Activated CD8-positive, alpha-beta memory T cell treated with anti-CD3 and anti-CD28 coated beads for 36 hours (primary cell): ENCODE measurements at regions not wholly inside any gene's neighbourhood (a gene's known extent, or its start where the extent isn't known, plus 50 kb on each side); places are given as distances from the start of the nearest gene placed in this dataset.
"Not testable (repeated sequence)": the region's sequence is repeated elsewhere in the genome, so short reads cannot be mapped to it uniquely, and the experiment has no call there.

ENCODE experiments used
- CTCF ChIA-PET: fragments of 350-600 bp; sonication (Branson Sonifier 250); formaldehyde crosslinking; loops from one replicate; lab custom pipeline; 2021; ENCODE audit warnings: antibody characterized with exemption; lab: Charles Lee
- POLR2A ChIA-PET: fragments of 350-600 bp; sonication (Branson Sonifier 250); formaldehyde crosslinking; loops from one replicate; lab custom pipeline; 2021; ENCODE audit warnings: antibody characterized with exemption; lab: Charles Lee

DNA sequence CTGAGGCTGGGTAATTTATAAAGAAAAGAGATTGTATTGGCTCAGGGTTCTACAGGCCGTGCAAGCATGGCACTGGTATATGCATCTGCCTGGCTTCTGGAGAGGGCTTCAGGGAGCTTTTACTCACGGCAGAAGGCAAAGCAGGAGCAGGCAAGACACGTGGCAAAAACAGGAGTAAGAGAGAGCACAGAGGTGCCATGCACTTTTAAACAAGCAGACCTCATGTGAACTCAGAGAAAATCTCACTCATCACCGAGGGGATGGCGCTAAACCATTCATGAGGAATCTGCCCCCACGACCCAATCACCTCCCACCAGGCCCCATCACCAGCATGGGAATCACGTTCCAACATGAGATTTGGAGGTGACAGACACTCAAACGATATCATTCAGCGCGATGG, 400.7 kb upstream of the RUNX1 start:
- ChIA-PET POLR2A (no interaction called here), CTCF (no interaction called here)

DNA sequence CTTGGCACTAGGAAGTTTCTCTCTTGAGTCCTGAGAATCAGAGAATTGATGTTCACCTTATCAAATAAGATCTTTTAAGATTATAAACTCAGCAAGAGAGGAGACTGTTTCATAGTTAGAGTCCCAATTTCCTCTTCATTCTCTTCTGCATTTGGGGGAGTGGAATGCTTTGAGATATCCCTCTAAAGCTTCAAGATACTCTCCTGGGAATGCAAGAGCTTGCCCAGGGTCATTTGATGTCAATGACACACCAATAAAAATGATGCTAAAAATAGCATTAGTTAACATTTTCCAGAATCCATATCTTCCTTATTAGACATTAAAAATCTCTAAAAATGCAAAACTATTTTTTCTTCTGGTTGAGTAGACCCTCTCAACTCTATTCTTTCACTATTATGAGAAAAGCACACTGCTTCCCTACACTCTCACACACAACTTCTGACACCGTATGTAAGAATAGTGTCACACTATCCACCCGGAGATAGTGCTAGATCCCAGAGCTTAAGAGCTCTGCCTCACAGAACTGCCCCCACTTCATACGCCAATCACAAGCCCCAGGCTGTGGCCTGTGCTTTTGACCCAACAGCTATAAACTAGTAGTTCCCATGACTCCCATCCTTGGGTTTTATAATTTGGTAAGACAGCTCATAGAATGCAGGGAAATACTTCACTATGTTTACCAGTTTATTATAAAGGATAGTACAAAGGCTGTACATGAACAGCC, 399.9 kb upstream of the RUNX1 start:
- CTCF ChIA-PET: no interaction called here
- POLR2A ChIA-PET: no interaction called here

DNA sequence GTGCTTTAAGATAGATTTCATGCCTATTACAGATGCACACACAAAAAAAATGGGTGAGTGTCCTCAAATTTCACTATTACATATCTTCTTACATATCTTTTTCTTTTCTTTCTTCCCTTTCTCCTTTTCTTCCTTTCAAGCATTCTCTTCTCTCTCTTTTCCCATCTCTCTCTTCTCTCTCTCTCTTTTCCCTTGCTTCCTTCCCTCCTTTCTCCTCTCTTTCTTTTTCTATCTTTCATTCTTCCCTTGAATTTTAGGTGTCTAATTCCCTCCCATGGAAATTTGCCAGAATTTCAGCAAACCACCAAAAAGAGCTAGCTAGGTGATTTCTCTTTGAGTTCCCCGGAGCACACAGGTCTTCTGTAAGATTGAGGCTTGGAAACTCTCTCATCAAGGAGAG, 395.3 kb upstream of the RUNX1 start:
- POLR2A ChIA-PET: interaction anchor here (0.8 kb wide), 1 partner anchor 244 kb away, joined by 3 read pairs; no protein-coding TSS in a partner anchor
- CTCF ChIA-PET: no interaction called here

DNA sequence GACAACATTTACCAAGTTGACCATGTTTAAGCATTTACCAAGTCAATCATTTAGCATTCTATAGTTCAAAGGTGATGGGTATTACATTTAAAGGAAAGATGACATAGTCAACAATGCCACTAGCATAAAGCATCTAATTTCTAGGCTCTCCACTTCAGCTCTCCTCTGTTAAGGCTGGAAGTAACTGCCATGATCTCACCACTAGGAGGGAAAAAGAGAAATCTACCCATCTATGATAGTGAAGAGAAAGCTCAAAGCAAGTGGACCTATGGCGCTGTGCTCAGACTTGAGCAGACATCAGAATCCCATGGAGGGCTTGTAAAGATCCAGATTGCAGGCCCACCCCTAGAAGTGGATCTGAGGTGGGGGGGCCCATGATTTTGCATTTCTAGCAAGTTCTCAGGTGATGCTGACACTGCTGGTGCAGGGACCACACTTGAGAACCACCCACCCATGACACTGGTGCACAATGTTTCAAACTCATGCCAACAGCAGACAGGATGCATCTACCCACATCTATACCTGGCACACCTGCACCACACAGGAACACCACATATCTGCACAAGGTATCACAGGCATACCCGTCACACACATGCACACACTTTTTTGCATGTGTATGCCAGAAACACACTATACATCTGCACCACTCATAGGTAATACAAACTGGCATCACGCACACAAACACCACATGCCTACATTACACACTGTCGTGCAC, 392.9 kb upstream of the RUNX1 start:
- POLR2A ChIA-PET: no interaction called here
- CTCF ChIA-PET: interaction anchor here (1.2 kb wide), 1 partner anchor 697 kb away, joined by 3 read pairs; no protein-coding TSS in a partner anchor

DNA sequence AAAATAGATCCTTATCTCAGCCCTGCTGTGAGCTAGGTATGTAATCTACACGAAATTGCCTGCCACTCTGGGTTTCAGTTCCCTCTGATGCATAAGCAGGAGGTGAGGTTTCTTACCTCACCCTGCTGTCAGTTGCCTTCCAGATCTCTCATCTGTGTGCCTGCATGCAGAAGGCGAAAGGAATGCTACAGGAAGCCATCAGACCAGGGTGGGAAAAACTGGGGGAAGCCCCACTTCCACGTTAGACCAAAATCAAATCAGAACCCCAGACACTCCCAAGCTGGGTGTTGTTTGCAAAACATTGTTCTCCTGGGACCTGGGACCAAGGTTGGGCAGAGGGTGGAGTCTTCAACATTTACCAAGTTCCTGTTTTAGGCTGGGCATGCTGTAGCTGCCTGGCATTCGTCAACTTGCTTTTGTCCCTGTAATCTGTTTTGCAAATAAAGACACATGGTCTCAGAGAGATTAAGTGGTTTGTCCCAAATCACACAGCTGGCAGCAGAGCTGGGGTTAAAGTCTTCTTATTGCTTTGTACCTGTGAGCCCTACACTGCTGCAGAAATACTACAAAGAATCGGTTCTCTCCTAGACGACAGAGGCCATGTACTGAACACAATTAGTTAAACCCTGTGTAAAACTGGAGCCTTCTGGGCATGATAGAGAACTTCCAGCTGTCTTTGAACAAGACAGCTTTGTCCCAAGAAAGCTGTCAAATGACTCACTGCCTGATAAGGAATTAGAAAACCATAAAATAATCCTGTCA, 389.7 kb upstream of the RUNX1 start:
- POLR2A ChIA-PET: no interaction called here
- CTCF ChIA-PET: no interaction called here

DNA sequence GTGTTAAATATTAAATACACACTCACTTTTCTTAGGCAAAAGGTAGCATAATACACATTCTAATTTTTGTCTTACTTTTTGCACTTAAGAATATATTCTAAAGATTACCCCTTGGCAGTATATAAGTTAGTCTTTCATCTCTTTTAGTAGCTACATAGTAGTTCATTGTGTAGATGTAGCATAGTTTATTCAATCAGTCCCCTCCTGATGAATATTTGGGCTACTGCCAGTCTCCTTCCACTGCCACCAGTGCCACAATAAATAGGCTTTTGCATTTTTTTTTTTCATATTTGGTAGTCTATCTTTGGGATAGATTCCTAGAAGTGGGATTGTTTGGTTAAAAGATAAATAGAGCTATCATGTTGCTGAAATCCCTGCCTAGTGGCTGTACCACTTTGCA, 388.8 kb upstream of the RUNX1 start:
- ChIA-PET CTCF (no interaction called here), POLR2A (no interaction called here)

DNA sequence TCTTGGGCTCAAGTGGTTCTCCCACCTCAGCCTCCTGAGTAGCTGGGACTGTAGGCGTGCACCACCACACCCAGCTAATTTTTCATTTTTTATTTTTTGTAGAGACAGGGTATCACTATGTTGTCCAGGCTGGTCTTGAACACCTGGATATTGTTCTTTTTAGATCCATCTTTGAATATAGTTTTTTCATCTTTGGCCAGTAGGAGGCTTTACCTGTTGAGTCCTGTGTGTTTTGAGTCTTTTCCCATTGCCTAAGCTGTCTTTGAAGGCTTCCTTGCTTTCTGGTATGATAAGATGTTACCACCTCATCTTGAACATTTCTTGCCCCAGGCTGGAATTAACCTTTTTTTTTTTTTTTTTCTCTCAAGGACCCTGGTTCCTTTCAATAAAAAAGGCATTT, 387.8 kb upstream of the RUNX1 start:
- POLR2A ChIA-PET: no interaction called here
- CTCF ChIA-PET: interaction anchor here (1.0 kb wide), 1 partner anchor 179 kb away, joined by 4 read pairs; no protein-coding TSS in a partner anchor

DNA sequence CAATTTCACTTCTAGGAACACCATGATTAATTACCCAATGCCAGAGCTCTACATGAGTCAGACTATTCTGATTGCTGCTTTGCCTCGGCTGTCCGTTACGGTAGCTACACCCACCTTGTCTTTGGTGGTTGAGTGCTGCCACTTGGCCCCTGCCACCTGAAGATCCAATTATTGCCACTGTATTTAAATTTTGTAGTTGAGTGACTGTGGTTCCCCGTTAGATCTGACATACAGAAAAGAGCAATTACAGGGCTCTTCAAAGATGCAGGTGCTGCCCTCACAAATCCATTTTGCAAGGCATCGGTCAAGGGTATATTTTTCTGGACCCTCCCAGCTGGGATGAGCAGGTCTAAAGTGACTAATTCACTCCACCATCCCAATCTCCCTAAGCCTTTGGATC, 383.5 kb upstream of the RUNX1 start:
- POLR2A ChIA-PET, CTCF ChIA-PET: not testable (repeated sequence)

DNA sequence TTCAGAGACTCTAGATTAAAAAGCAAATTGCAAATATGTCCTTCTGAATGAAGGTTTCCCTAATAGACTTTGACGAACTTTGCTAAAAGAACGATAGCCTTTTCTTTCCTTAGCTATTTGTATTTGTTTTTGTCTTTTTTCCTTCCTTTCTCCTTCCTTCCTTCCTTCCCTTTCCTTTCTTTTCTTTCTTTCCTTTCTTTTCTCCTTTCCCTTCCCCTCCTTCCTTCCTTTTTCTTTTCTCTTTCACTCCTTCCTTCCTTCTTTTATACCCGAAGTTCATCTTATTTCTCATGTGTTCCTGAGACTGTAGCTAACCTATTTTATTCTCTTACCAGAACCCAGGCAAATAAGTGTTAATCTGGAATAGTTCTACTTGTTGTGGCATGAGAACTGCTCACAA, 381.2 kb upstream of the RUNX1 start:
- POLR2A ChIA-PET: no interaction called here
- CTCF ChIA-PET: no interaction called here

DNA sequence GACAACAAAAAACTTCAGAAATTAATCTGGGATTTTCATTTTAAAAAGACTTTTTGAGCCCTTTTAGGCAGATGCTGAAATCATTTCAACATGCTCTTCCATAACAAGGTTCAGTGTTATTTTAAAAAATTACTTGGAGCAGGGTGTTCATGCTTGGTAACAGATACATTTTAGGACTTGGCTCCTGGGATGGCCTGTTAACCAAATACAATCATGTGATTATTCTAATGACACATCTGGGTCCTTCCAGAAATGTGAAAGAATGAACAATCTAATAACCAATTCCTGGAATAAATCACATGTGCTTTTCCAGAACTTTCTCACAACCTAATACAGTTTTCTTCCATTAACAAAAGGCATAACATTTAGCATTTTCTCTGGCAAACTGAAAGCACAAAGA, 379.8 kb upstream of the RUNX1 start:
- CTCF ChIA-PET: no interaction called here

DNA sequence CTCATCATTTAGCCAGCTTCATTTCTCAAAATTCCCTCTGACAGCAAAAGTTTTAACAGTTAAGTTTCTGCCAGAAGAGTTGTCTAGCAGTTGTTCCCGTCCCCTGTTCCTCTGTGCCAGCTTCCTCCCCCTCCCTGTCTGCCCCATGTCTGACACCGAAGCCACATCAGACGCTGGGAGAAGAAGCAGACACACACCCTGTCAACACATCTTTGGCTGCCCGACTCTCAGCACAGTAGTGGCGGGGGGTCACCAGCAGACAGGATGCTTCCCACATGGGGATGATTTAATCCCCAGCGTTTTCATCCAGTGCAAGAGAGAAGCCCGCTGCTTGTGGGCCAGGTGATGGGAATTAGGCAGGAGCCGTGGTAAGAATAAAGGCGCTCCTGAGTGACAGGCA, 379.4 kb upstream of the RUNX1 start:
- ChIA-PET CTCF (interaction anchor here (1.0 kb wide), 1 partner anchor 33 kb away, joined by 3 read pairs; no protein-coding TSS in a partner anchor), POLR2A (no interaction called here)

More for the DNA sequence above, 379.8 kb upstream of the RUNX1 start:
- POLR2A ChIA-PET: no interaction called here

DNA sequence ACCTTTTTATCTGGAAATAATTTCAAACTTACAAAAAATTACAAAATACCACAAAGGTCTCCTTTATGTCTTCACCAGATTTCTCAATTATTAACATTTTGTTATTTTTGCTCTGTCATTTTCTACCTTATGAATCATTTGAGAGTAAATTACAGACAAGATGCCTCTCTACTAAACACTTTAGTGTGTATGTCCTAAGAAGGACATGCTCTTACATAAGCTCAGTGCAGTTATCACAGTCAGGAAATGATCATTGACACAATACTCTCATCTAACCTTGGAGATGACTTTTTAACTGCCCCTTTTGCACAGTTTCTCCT, 378.9 kb upstream of the RUNX1 start:
- ChIA-PET POLR2A (no interaction called here), CTCF (interaction anchor here (1.0 kb wide), 1 partner anchor 33 kb away, joined by 3 read pairs; no protein-coding TSS in a partner anchor)

DNA sequence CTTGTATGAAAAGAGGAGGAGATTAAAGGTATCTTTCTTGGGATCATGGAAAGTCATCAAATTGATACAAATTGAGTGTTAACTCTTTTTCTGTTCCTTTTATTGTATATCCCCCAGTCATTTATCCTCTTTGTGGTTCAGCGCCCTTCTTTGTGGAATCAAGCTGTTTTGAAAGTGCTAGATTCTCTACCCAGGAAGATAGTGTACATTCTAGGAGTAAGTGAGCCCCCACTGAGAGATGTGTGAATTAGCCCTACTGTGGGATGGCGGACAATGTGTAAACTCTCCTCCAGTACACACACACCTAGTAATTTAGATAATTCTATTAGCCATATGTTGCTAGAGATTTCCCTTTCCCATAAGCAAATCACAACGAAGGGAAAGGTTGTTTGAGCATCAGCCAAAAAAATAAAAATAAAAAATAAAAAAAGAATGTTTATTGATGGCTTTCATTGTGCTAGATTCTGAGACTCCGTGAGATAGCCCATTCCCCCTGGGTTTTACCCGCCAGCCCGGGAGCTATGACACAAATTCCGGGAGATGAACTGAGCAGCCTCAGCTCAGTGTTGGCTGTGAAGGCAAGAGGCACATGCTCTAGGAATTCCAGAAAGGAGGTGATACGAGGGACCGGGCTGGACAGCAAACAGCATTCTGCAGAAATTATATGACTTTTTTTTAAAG, 378.4 kb upstream of the RUNX1 start:
- POLR2A ChIA-PET: interaction anchor here (1.2 kb wide), 1 partner anchor 541 kb away, joined by 3 read pairs; no protein-coding TSS in a partner anchor
- CTCF ChIA-PET: interaction anchor here (1.0 kb wide), 1 partner anchor 32 kb away, joined by 3 read pairs; no protein-coding TSS in a partner anchor

DNA sequence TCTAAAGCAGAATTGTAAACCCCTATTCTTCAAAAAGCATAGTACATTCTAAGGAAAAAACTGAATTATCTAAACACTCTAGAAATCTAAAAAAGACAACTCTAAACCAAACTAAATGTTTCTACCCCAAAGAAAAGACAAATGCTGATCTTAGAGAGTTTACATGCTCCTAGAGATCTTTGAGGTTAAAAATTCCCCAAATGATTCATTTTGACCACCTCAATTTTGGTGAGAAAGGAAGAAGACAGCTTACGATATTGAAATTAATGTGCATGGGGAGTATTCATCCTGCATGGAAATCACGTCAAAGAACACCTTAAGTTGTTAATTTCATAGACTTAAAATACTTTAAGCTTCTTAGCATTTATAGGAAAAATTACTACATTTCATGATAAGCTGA, 377.8 kb upstream of the RUNX1 start:
- POLR2A ChIA-PET: interaction anchor here (1.2 kb wide), 1 partner anchor 540 kb away, joined by 3 read pairs; no protein-coding TSS in a partner anchor

DNA sequence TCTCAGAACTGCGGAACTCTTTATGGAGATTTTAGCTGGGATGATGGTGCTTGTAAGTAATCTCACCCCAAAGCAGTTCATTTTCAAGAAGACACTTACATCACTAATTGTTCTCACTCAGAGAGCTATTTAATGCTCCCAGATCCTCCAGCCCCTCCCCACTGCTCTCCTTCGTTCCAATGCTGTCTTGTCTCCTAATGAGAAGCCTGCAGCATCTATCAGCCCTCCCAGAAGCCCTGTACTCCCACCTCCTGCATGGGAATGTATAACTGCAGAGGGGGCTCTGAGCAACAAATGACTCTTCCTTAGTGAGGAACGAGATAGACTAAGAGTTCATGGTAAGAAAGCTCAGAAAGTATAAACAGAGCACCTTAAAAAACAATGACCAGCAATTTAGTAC, 377.4 kb upstream of the RUNX1 start:
- CTCF ChIA-PET: interaction anchor here (1.1 kb wide), 1 partner anchor 26 kb away, joined by 3 read pairs; no protein-coding TSS in a partner anchor
- POLR2A ChIA-PET: interaction anchor here (1.2 kb wide), 1 partner anchor 540 kb away, joined by 3 read pairs; no protein-coding TSS in a partner anchor

More for the DNA sequence above, 377.8 kb upstream of the RUNX1 start:
- CTCF ChIA-PET: interaction anchor here (1.1 kb wide), 1 partner anchor 26 kb away, joined by 3 read pairs; no protein-coding TSS in a partner anchor

DNA sequence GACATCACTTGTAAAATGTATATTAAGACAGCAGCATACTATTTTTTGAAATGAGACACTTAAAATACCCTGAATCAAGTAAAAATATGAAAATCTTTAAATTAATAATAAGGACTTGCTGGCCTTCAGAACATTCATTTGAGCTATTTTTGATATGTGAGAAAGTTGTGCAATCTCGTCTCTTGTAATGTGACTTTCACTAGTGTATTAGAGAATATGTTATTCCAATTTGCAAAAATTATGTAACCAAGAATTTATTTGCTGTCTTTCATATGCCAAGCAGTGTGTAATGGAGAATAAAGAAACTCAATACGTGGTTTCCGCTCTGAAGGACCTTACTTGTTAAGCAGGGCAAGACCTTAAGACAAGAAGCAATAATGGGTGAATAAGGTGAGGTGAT, 375.0 kb upstream of the RUNX1 start:
- POLR2A ChIA-PET: no interaction called here
- CTCF ChIA-PET: no interaction called here

DNA sequence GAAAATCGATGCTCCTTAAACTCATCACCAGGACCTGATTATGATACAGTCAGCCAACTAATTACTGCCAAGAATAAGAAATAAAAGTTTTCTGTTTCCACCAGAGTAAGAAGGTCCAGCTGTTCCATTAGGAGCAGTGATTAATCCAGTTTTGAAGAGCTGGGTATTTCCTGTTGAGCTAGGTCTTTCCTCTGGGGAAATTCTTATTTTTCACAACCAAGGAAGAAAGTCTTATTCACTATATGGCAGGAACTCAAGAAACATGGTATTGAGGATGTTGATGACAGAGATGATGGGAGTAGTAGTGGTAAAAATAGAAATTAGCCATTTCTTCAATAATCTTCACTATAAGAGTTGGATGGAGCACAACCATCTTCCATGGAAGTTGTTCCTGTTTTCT, 374.6 kb upstream of the RUNX1 start:
- ChIA-PET POLR2A (no interaction called here), CTCF (no interaction called here)

DNA sequence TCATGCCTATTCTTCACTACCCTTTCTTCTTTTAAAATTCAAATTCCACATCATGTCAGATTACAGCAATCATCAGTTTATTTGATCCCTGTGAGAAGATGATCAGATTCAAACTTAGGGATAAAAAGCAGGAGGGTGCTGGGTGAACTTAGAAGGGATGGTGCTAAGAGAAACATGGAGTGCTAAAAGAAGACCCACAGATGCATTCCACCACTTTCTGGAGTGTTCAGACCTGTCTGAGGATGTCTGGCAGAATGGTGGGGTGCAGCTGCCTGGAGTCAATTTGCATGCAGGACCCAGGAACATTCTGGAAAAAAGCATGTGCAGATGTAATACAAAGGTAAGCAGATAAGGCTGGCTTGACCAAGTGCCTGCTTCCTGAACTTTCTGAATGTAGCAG, 372.9 kb upstream of the RUNX1 start:
- ChIA-PET POLR2A (no interaction called here), CTCF (no interaction called here)

DNA sequence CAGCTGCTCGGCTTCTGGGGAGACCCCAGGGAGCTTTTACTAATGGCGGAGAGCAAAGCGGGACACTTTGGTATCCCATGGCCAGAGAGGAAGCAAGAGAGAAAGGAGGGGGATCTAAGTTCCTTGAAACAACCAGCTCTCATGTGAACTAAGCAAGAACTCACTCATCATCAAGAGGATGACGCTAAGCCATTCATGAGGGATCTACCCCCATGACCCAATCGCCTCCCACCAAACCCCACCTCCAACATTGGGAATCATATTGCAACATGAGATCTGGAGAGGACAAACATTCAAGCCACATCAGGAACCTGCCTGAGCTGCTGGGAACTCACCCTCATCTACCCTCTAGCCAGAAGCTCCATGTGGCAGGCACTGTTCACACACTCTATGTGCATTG, 372.1 kb upstream of the RUNX1 start:
- POLR2A ChIA-PET: no interaction called here

More for the DNA sequence above, 372.1 kb upstream of the RUNX1 start:
- CTCF ChIA-PET: no interaction called here
